ENCODE measurements at regions not wholly inside any gene's neighbourhood (a gene's known extent, or its start where the extent isn't known, plus 50 kb on each side); places are given as distances from the start of the nearest gene placed in this dataset.

DNA sequence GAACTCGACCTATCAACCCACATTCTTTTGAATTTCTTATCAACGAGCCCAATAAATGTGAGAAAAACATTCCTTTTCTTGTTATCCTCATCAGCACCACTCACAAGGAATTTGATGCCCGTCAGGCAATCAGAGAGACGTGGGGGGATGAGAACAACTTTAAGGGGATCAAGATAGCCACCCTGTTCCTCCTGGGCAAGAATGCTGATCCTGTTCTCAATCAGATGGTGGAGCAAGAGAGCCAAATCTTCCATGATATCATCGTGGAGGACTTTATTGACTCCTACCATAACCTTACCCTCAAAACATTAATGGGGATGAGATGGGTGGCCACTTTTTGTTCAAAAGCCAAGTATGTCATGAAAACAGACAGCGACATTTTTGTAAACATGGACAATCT lies 378.2 kb downstream of the STK39 start:
- no peak for TF ChIP-seq CTCF (IDR thresholded peaks at IDR 0.05)
- no peak for TF ChIP-seq EP300 (IDR thresholded peaks at IDR 0.05)
- no peak for TF ChIP-seq POLR2A (IDR thresholded peaks at IDR 0.05)
